DOHH2 (cell line): ENCODE measurements at regions not wholly inside any gene's neighbourhood (a gene's known extent, or its start where the extent isn't known, plus 50 kb on each side); places are given as distances from the start of the nearest gene placed in this dataset.

Experiments used
- H3F3A ChIP-seq: fragments of 200-600 bp; sonication (generic), shearing (Covaris generic); 2 replicates; pipeline ENCODE4 v1.6.0; 2016; ENCODE audit warnings: antibody characterized with exemption, mild to moderate bottlenecking; ENCODE audit not compliant: control insufficient read depth, insufficient read depth
- H3K27ac ChIP-seq: fragments of 200-600 bp; sonication (generic); 2 replicates; pipeline ENCODE4 v1.5.1; 2014; ENCODE audit warnings: low read depth, mild to moderate bottlenecking, low read length, moderate library complexity
- H3K27me3 ChIP-seq: fragments of 200-600 bp; sonication (generic); 2 replicates; pipeline ENCODE4 v1.6.1; 2014; ENCODE audit warnings: mild to moderate bottlenecking, low read length, mixed read lengths; ENCODE audit not compliant: control insufficient read depth
- H3K36me3 ChIP-seq: fragments of 200-600 bp; sonication (generic); 2 replicates; pipeline ENCODE4 v1.6.1; 2014; ENCODE audit warnings: mild to moderate bottlenecking, low read length, moderate library complexity, mixed read lengths; ENCODE audit not compliant: control insufficient read depth
- H3K4me1 ChIP-seq: fragments of 200-600 bp; sonication (generic); 2 replicates; pipeline ENCODE4 v1.6.1; 2014; ENCODE audit warnings: mild to moderate bottlenecking, low read length, mixed read lengths; ENCODE audit not compliant: control insufficient read depth
- H3K4me2 ChIP-seq: fragments of 200-600 bp; sonication (generic); 2 replicates; pipeline ENCODE4 v1.6.0; 2014; ENCODE audit warnings: mild to moderate bottlenecking, low read length, moderate library complexity
- H3K4me3 ChIP-seq: fragments of 200-600 bp; sonication (generic); 2 replicates; pipeline ENCODE4 v1.5.1; 2014; ENCODE audit warnings: mild to moderate bottlenecking, low read length, mixed read lengths
- H3K79me2 ChIP-seq: fragments of 200-600 bp; sonication (generic); 2 replicates; pipeline ENCODE4 v1.6.1; 2014; ENCODE audit warnings: mild to moderate bottlenecking, low read length, mixed read lengths; ENCODE audit not compliant: control insufficient read depth
- H3K9me2 ChIP-seq: fragments of 200-600 bp; sonication (generic); replicated peaks from 2 replicates; pipeline ENCODE4 v1.6.1; 2014; ENCODE audit warnings: mild to moderate bottlenecking, low read length, mixed read lengths; ENCODE audit not compliant: control insufficient read depth
- H3K9me3 ChIP-seq: fragments of 200-600 bp; sonication (generic); 2 replicates; pipeline ENCODE4 v1.6.1; 2014; ENCODE audit warnings: antibody characterized with exemption, low read length, mixed read lengths; ENCODE audit not compliant: control insufficient read depth, insufficient read depth
- H4K20me1 ChIP-seq: fragments of 200-600 bp; sonication (generic); 2 replicates; pipeline ENCODE4 v1.6.0; 2014; ENCODE audit warnings: low read depth, mild to moderate bottlenecking, antibody characterized with exemption, low read length, moderate library complexity; ENCODE audit not compliant: control insufficient read depth, insufficient read depth
- CTCF ChIP-seq: fragments of 200-600 bp; sonication (generic); IDR thresholded peaks from one replicate; pipeline ENCODE4 v1.5.1; 2014; ENCODE audit warnings: antibody characterized with exemption, mild to moderate bottlenecking, low read depth, low read length; ENCODE audit not compliant: poor library complexity, severe bottlenecking
- EZH2phosphoT487 ChIP-seq: fragments of 200-600 bp; sonication (generic); IDR thresholded peaks from 2 replicates; pipeline ENCODE4 v1.6.1; 2017; ENCODE audit warnings: borderline replicate concordance, mild to moderate bottlenecking, antibody characterized with exemption, low read length, moderate library complexity, mixed read lengths

GRCh38 chr3:152968388-152969024 lies 133.6 kb downstream of the P2RY1 start:
- Histone ChIP-seq H3F3A (no peaks in the 10 kb centered on the region), H3K27ac (no peak overlapping the region), H3K9me2 (no peaks in the 10 kb centered on the region), H3K4me1 (no peaks in the 10 kb centered on the region), H3K27me3 (no peaks in the 10 kb centered on the region), H3K36me3 (no peaks in the 10 kb centered on the region), H3K9me3 (no peaks in the 10 kb centered on the region), H3K4me3 (no peak overlapping the region), H3K4me2 (no peak overlapping the region), H4K20me1 (no peaks in the 10 kb centered on the region), H3K79me2 (no peaks in the 10 kb centered on the region)
- TF ChIP-seq EZH2phosphoT487 (no peak), CTCF (no peak)

- Histone ChIP-seq H3K9me3 (no peaks in the 10 kb centered on the region), H3K9me2 (no peaks in the 10 kb centered on the region), H3F3A (no peaks in the 10 kb centered on the region), H3K4me3 (no peak overlapping the region), H4K20me1 (no peaks in the 10 kb centered on the region), H3K4me1 (no peaks in the 10 kb centered on the region), H3K79me2 (no peaks in the 10 kb centered on the region), H3K36me3 (no peaks in the 10 kb centered on the region), H3K27me3 (no peaks in the 10 kb centered on the region), H3K4me2 (no peak overlapping the region), H3K27ac (no peak overlapping the region)
- TF ChIP-seq EZH2phosphoT487 (no peak), CTCF (no peak)
Measured at GRCh38 chr3:152969557-152970300, 134.8 kb downstream of the P2RY1 start.

DNA sequence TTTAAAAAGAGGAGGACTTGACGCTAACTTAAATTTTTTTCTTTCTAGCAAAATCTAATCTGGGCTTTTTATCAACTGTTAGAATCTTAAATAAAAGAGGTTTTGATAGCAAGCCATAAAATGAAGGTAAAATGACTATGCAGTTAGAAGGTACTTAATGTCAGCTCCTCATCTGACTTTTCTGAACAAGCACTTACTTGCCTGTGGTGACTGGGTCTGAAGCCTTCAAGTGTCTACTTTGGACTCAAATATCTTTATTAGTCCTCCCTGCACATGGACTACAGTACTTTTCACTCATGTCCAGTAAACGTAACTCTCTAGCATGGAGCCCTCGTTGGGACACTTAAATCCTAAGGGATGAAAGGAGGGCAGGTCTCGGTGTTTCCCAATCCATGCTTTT lies 135.9 kb downstream of the P2RY1 start:
- Histone ChIP-seq H3K9me3 (no peaks in the 10 kb centered on the region), H3K9me2 (no peaks in the 10 kb centered on the region), H3K4me2 (no peak overlapping the region), H3K36me3 (no peaks in the 10 kb centered on the region), H3K4me3 (no peak overlapping the region), H3K4me1 (no peaks in the 10 kb centered on the region), H3K27me3 (no peaks in the 10 kb centered on the region), H3K27ac (no peak overlapping the region), H3K79me2 (no peaks in the 10 kb centered on the region), H4K20me1 (no peaks in the 10 kb centered on the region), H3F3A (no peaks in the 10 kb centered on the region)
- TF ChIP-seq EZH2phosphoT487: no peak
- TF ChIP-seq CTCF: no peak
